GM23338 (cell line): ENCODE measurements at regions not wholly inside any gene's neighbourhood (a gene's known extent, or its start where the extent isn't known, plus 50 kb on each side); places are given as distances from the start of the nearest gene placed in this dataset.

Source experiments
- EZH2 ChIP-seq: fragments of 200-600 bp; sonication (generic); IDR thresholded peaks from one replicate; pipeline ENCODE4 v1.8.0; 2017; ENCODE audit warnings: antibody characterized with exemption, mild to moderate bottlenecking, low read depth; ENCODE audit not compliant: unreplicated experiment
- JUNB ChIP-seq: IDR thresholded peaks from one replicate; pipeline ENCODE4 v1.6.1; 2016; ENCODE audit warnings: antibody characterized with exemption; ENCODE audit not compliant: unreplicated experiment
- STAT1 ChIP-seq: IDR thresholded peaks from one replicate; pipeline ENCODE4 v1.6.1; 2016; ENCODE audit warnings: antibody characterized with exemption; ENCODE audit not compliant: unreplicated experiment
- ZNF114 ChIP-seq: fragments of 250-450 bp; sonication (Bioruptor Pico); IDR thresholded peaks from 2 replicates; pipeline ENCODE4 v1.5.0; 2020; ENCODE audit warnings: mild to moderate bottlenecking, moderate library complexity
- TF ChIP-seq, protein P1 (sequence below): fragments of 250-450 bp; sonication (Bioruptor Pico); IDR thresholded peaks from 2 replicates; pipeline ENCODE4 v1.5.0; 2020; ENCODE audit warnings: mild to moderate bottlenecking, moderate library complexity
- TF ChIP-seq, protein P2 (sequence below): IDR thresholded peaks from one replicate; pipeline ENCODE4 v1.6.1; 2018; ENCODE audit warnings: antibody characterized with exemption; ENCODE audit not compliant: unreplicated experiment
- TF ChIP-seq, protein P3 (sequence below): IDR thresholded peaks from 2 replicates; pipeline ENCODE4 v1.6.1; 2016; ENCODE audit warnings: antibody characterized with exemption

GRCh38 chr1:212539737-212540430, 68.7 kb upstream of the ATF3 start (continued):
- TF ChIP-seq, protein P1, sequence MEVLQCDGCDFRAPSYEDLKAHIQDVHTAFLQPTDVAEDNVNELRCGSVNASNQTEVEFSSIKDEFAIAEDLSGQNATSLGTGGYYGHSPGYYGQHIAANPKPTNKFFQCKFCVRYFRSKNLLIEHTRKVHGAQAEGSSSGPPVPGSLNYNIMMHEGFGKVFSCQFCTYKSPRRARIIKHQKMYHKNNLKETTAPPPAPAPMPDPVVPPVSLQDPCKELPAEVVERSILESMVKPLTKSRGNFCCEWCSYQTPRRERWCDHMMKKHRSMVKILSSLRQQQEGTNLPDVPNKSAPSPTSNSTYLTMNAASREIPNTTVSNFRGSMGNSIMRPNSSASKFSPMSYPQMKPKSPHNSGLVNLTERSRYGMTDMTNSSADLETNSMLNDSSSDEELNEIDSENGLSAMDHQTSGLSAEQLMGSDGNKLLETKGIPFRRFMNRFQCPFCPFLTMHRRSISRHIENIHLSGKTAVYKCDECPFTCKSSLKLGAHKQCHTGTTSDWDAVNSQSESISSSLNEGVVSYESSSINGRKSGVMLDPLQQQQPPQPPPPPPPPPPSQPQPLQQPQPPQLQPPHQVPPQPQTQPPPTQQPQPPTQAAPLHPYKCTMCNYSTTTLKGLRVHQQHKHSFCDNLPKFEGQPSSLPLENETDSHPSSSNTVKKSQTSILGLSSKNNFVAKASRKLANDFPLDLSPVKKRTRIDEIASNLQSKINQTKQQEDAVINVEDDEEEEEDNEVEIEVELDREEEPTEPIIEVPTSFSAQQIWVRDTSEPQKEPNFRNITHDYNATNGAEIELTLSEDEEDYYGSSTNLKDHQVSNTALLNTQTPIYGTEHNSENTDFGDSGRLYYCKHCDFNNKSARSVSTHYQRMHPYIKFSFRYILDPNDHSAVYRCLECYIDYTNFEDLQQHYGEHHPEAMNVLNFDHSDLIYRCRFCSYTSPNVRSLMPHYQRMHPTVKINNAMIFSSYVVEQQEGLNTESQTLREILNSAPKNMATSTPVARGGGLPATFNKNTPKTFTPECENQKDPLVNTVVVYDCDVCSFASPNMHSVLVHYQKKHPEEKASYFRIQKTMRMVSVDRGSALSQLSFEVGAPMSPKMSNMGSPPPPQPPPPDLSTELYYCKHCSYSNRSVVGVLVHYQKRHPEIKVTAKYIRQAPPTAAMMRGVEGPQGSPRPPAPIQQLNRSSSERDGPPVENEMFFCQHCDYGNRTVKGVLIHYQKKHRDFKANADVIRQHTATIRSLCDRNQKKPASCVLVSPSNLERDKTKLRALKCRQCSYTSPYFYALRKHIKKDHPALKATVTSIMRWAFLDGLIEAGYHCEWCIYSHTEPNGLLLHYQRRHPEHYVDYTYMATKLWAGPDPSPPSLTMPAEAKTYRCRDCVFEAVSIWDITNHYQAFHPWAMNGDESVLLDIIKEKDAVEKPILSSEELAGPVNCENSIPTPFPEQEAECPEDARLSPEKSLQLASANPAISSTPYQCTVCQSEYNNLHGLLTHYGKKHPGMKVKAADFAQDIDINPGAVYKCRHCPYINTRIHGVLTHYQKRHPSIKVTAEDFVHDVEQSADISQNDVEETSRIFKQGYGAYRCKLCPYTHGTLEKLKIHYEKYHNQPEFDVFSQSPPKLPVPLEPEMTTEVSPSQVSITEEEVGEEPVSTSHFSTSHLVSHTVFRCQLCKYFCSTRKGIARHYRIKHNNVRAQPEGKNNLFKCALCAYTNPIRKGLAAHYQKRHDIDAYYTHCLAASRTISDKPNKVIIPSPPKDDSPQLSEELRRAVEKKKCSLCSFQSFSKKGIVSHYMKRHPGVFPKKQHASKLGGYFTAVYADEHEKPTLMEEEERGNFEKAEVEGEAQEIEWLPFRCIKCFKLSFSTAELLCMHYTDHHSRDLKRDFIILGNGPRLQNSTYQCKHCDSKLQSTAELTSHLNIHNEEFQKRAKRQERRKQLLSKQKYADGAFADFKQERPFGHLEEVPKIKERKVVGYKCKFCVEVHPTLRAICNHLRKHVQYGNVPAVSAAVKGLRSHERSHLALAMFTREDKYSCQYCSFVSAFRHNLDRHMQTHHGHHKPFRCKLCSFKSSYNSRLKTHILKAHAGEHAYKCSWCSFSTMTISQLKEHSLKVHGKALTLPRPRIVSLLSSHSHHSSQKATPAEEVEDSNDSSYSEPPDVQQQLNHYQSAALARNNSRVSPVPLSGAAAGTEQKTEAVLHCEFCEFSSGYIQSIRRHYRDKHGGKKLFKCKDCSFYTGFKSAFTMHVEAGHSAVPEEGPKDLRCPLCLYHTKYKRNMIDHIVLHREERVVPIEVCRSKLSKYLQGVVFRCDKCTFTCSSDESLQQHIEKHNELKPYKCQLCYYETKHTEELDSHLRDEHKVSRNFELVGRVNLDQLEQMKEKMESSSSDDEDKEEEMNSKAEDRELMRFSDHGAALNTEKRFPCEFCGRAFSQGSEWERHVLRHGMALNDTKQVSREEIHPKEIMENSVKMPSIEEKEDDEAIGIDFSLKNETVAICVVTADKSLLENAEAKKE (CRISPR knock-in tag) = no peak
- TF ChIP-seq ZNF114 (CRISPR knock-in tag) = no peak
- no peak for TF ChIP-seq STAT1
- TF ChIP-seq JUNB = no peak
- TF ChIP-seq, protein P2, sequence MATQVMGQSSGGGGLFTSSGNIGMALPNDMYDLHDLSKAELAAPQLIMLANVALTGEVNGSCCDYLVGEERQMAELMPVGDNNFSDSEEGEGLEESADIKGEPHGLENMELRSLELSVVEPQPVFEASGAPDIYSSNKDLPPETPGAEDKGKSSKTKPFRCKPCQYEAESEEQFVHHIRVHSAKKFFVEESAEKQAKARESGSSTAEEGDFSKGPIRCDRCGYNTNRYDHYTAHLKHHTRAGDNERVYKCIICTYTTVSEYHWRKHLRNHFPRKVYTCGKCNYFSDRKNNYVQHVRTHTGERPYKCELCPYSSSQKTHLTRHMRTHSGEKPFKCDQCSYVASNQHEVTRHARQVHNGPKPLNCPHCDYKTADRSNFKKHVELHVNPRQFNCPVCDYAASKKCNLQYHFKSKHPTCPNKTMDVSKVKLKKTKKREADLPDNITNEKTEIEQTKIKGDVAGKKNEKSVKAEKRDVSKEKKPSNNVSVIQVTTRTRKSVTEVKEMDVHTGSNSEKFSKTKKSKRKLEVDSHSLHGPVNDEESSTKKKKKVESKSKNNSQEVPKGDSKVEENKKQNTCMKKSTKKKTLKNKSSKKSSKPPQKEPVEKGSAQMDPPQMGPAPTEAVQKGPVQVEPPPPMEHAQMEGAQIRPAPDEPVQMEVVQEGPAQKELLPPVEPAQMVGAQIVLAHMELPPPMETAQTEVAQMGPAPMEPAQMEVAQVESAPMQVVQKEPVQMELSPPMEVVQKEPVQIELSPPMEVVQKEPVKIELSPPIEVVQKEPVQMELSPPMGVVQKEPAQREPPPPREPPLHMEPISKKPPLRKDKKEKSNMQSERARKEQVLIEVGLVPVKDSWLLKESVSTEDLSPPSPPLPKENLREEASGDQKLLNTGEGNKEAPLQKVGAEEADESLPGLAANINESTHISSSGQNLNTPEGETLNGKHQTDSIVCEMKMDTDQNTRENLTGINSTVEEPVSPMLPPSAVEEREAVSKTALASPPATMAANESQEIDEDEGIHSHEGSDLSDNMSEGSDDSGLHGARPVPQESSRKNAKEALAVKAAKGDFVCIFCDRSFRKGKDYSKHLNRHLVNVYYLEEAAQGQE = no peak
- TF ChIP-seq, protein P3, sequence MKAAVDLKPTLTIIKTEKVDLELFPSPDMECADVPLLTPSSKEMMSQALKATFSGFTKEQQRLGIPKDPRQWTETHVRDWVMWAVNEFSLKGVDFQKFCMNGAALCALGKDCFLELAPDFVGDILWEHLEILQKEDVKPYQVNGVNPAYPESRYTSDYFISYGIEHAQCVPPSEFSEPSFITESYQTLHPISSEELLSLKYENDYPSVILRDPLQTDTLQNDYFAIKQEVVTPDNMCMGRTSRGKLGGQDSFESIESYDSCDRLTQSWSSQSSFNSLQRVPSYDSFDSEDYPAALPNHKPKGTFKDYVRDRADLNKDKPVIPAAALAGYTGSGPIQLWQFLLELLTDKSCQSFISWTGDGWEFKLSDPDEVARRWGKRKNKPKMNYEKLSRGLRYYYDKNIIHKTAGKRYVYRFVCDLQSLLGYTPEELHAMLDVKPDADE = no peak
- TF ChIP-seq EZH2 = no peak
